Panc1 (cell line): ENCODE measurements at regions not wholly inside any gene's neighbourhood (a gene's known extent, or its start where the extent isn't known, plus 50 kb on each side); places are given as distances from the start of the nearest gene placed in this dataset.

ENCODE experiments used
- SIN3A ChIP-seq: IDR thresholded peaks from 2 replicates; pipeline ENCODE4 v1.6.1; 2012; ENCODE audit warnings: low read depth, mild to moderate bottlenecking, low read length, moderate library complexity, borderline replicate concordance; ENCODE audit not compliant: insufficient read depth
- TCF7L2 ChIP-seq: IDR thresholded peaks from 2 replicates; pipeline ENCODE4 v1.6.1; 2011; ENCODE audit warnings: mild to moderate bottlenecking, low read depth, low read length, inconsistent platforms
- TF ChIP-seq, protein P1 (sequence below): fragments of 450-650 bp; IDR thresholded peaks from 2 replicates; pipeline ENCODE4 v1.5.1; 2017; ENCODE audit warnings: mild to moderate bottlenecking
- TF ChIP-seq, protein P2 (sequence below), 2 experiments: IDR thresholded peaks; 2 replicates each; pipeline ENCODE4 v1.6.1; 2011 to 2012; ENCODE audit warnings: low read depth in 2 of 2, control low read depth in 1 of 2, low read length in 1 of 2, mild to moderate bottlenecking in 1 of 2, moderate library complexity in 1 of 2; ENCODE audit not compliant: insufficient read depth in 1 of 2

DNA sequence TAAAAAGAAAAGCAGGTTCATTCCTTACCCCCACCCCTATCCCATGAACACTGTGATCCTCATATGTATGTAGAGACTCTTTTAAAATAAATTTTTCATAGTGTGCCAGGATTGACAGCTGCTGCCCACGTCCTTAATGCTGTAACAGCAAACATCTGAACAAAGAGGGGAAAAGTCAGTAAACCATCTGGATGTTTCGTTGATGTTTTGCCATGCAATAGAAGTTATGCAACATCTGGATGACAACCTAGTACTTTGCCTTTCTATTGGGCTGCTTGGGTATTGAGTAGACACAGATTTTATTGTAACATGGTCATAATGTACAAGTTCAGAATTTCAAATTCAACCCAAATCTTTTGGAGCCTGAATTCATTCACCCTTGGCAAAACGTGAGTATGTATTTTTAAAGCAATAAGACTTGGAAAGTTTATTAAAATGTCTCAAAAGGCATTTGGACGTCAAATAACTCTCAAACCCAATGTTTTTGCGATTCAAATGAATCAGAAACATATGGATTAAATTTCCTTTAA, 500.3 kb downstream of the DHX35 start:
- TF ChIP-seq, protein P1, sequence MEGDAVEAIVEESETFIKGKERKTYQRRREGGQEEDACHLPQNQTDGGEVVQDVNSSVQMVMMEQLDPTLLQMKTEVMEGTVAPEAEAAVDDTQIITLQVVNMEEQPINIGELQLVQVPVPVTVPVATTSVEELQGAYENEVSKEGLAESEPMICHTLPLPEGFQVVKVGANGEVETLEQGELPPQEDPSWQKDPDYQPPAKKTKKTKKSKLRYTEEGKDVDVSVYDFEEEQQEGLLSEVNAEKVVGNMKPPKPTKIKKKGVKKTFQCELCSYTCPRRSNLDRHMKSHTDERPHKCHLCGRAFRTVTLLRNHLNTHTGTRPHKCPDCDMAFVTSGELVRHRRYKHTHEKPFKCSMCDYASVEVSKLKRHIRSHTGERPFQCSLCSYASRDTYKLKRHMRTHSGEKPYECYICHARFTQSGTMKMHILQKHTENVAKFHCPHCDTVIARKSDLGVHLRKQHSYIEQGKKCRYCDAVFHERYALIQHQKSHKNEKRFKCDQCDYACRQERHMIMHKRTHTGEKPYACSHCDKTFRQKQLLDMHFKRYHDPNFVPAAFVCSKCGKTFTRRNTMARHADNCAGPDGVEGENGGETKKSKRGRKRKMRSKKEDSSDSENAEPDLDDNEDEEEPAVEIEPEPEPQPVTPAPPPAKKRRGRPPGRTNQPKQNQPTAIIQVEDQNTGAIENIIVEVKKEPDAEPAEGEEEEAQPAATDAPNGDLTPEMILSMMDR = no peak
- TF ChIP-seq SIN3A (no peak), TCF7L2 (no peak)
- TF ChIP-seq, protein P2, sequence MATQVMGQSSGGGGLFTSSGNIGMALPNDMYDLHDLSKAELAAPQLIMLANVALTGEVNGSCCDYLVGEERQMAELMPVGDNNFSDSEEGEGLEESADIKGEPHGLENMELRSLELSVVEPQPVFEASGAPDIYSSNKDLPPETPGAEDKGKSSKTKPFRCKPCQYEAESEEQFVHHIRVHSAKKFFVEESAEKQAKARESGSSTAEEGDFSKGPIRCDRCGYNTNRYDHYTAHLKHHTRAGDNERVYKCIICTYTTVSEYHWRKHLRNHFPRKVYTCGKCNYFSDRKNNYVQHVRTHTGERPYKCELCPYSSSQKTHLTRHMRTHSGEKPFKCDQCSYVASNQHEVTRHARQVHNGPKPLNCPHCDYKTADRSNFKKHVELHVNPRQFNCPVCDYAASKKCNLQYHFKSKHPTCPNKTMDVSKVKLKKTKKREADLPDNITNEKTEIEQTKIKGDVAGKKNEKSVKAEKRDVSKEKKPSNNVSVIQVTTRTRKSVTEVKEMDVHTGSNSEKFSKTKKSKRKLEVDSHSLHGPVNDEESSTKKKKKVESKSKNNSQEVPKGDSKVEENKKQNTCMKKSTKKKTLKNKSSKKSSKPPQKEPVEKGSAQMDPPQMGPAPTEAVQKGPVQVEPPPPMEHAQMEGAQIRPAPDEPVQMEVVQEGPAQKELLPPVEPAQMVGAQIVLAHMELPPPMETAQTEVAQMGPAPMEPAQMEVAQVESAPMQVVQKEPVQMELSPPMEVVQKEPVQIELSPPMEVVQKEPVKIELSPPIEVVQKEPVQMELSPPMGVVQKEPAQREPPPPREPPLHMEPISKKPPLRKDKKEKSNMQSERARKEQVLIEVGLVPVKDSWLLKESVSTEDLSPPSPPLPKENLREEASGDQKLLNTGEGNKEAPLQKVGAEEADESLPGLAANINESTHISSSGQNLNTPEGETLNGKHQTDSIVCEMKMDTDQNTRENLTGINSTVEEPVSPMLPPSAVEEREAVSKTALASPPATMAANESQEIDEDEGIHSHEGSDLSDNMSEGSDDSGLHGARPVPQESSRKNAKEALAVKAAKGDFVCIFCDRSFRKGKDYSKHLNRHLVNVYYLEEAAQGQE (IDR thresholded peaks at IDR 0.05; ENCODE audit: insufficient read depth in 1 of 2, low read depth in 2 of 2, low read length in 1 of 2) = no peak
